Activated T-cell treated with anti-CD3 and anti-CD28 coated beads, Interleukin-2, amount 50 U/mL, for 72 hours (primary cell): ENCODE measurements at regions not wholly inside any gene's neighbourhood (a gene's known extent, or its start where the extent isn't known, plus 50 kb on each side); places are given as distances from the start of the nearest gene placed in this dataset.

Source experiments
- ATAC-seq, 2 donors: fragments of 150-1000 bp; cut with Tn5 transposase; replicated peaks in 1 of 2; 2 replicates each; pipeline ENCODE4 v1.10.0; 2021; ENCODE audit warnings: moderate library complexity in 2 of 2, mild to moderate bottlenecking in 1 of 2
- DNase-seq, 2 donors: peaks; one replicate each; pipeline ENCODE4 v3.0.0; 2021 to 2022; ENCODE audit warnings: mixed read lengths in 1 of 2
- H3K27ac Mint-ChIP-seq: one replicate; pipeline ENCODE4 v1.8.0; 2022; ENCODE audit warnings: mild to moderate bottlenecking, moderate library complexity, mixed read lengths
- H3K27me3 Mint-ChIP-seq: one replicate; pipeline ENCODE4 v1.8.0; 2022; ENCODE audit warnings: low read depth, mixed read lengths
- H3K36me3 Mint-ChIP-seq, 2 donors: one replicate each; pipeline ENCODE4 v1.8.0; 2022; ENCODE audit warnings: mixed read lengths in 2 of 2, mild to moderate bottlenecking in 1 of 2; ENCODE audit not compliant: insufficient read depth in 2 of 2
- H3K4me1 Mint-ChIP-seq: one replicate; pipeline ENCODE4 v1.8.0; 2022; ENCODE audit warnings: low read depth, mixed read lengths
- H3K4me3 Mint-ChIP-seq, 2 donors: one replicate each; pipeline ENCODE4 v1.8.0; 2022; ENCODE audit warnings: mild to moderate bottlenecking in 2 of 2, mixed read lengths in 2 of 2, moderate library complexity in 2 of 2
- H3K9me3 Mint-ChIP-seq, 2 donors: one replicate each; pipeline ENCODE4 v1.8.0; 2022; ENCODE audit warnings: mixed read lengths in 2 of 2

GRCh38 chr1:47631411-47631995 is 193.7 kb downstream of the FOXD2 start:
- no peaks in the 10 kb centered on the region for H3K4me1 Mint-ChIP-seq
- H3K27me3 Mint-ChIP-seq = peaks cover 16% of the 10 kb centered on the region
- no peak overlapping the region for H3K4me3 Mint-ChIP-seq
- ATAC-seq (no peak), DNase-seq (no peak)
- H3K27ac Mint-ChIP-seq = no peak overlapping the region
- H3K9me3 Mint-ChIP-seq = no peaks in the 10 kb centered on the region
- no peaks in the 10 kb centered on the region for H3K36me3 Mint-ChIP-seq

- ATAC-seq = no peak
- Mint-ChIP-seq H3K27ac (no peak overlapping the region), H3K4me3 (no peak overlapping the region), H3K9me3 (no peaks in the 10 kb centered on the region), H3K36me3 (no peaks in the 10 kb centered on the region), H3K27me3 (peaks cover 36% of the 10 kb centered on the region), H3K4me1 (no peaks in the 10 kb centered on the region)
- no peak for DNase-seq
These were observed 197.3 kb downstream of the FOXD2 start for GRCh38 chr1:47635111-47635510.

- Mint-ChIP-seq H3K9me3 (no peaks in the 10 kb centered on the region), H3K4me1 (no peaks in the 10 kb centered on the region), H3K27ac (no peak overlapping the region), H3K36me3 (no peaks in the 10 kb centered on the region), H3K4me3 (no peak overlapping the region), H3K27me3 (peaks cover 36% of the 10 kb centered on the region)
- no peak for ATAC-seq
- DNase-seq = no peak
These were observed 197.8 kb downstream of the FOXD2 start for GRCh38 chr1:47635597-47635996.

- H3K27me3 Mint-ChIP-seq = peaks cover 38% of the 10 kb centered on the region
- no peaks in the 10 kb centered on the region for H3K36me3 Mint-ChIP-seq
- H3K4me3 Mint-ChIP-seq = no peak overlapping the region
- H3K27ac Mint-ChIP-seq = no peak overlapping the region
- DNase-seq = no peak
- H3K4me1 Mint-ChIP-seq = no peaks in the 10 kb centered on the region
- no peaks in the 10 kb centered on the region for H3K9me3 Mint-ChIP-seq
- ATAC-seq = no peak
These were observed 199.4 kb downstream of the FOXD2 start for GRCh38 chr1:47637111-47637685.

GRCh38 chr1:47638240-47638639 is 200.4 kb downstream of the FOXD2 start:
- Mint-ChIP-seq H3K4me3 (no peak overlapping the region), H3K9me3 (no peaks in the 10 kb centered on the region), H3K27me3 (peaks cover 45% of the 10 kb centered on the region), H3K27ac (no peak overlapping the region), H3K4me1 (no peaks in the 10 kb centered on the region), H3K36me3 (no peaks in the 10 kb centered on the region)
- ATAC-seq (no peak), DNase-seq (no peak)

GRCh38 chr1:47638713-47639112 is 200.9 kb downstream of the FOXD2 start:
- Mint-ChIP-seq H3K27ac (no peak overlapping the region), H3K4me1 (no peaks in the 10 kb centered on the region)
- no peak for ATAC-seq

GRCh38 chr1:47643306-47644211 is 205.7 kb downstream of the FOXD2 start:
- no peak for DNase-seq
- Mint-ChIP-seq H3K27me3 (peaks cover 39% of the 10 kb centered on the region), H3K9me3 (no peaks in the 10 kb centered on the region), H3K27ac (no peak overlapping the region), H3K4me3 (no peak overlapping the region), H3K36me3 (no peaks in the 10 kb centered on the region), H3K4me1 (no peaks in the 10 kb centered on the region)
- ATAC-seq = no peak

More at GRCh38 chr1:47638713-47639112, 200.9 kb downstream of the FOXD2 start:
- DNase-seq = no peak
- H3K27me3 Mint-ChIP-seq = peaks cover 42% of the 10 kb centered on the region
- no peaks in the 10 kb centered on the region for H3K9me3 Mint-ChIP-seq
- no peak overlapping the region for H3K4me3 Mint-ChIP-seq
- no peaks in the 10 kb centered on the region for H3K36me3 Mint-ChIP-seq

- H3K27ac Mint-ChIP-seq = no peak overlapping the region
- H3K4me1 Mint-ChIP-seq = no peaks in the 10 kb centered on the region
- no peak for ATAC-seq
- no peaks in the 10 kb centered on the region for H3K36me3 Mint-ChIP-seq
- no peaks in the 10 kb centered on the region for H3K9me3 Mint-ChIP-seq
- H3K27me3 Mint-ChIP-seq = peaks cover 36% of the 10 kb centered on the region
- no peak overlapping the region for H3K4me3 Mint-ChIP-seq
- no peak for DNase-seq
These were observed 206.3 kb downstream of the FOXD2 start for GRCh38 chr1:47644212-47644573.

GRCh38 chr1:47645151-47645550 is 207.3 kb downstream of the FOXD2 start:
- Mint-ChIP-seq H3K27ac (no peak overlapping the region), H3K4me3 (no peak overlapping the region), H3K9me3 (no peaks in the 10 kb centered on the region), H3K36me3 (no peaks in the 10 kb centered on the region), H3K27me3 (peaks cover 26% of the 10 kb centered on the region), H3K4me1 (no peaks in the 10 kb centered on the region)
- DNase-seq = no peak
- no peak for ATAC-seq

- no peak overlapping the region for H3K4me3 Mint-ChIP-seq
- H3K4me1 Mint-ChIP-seq = no peaks in the 10 kb centered on the region
- H3K27ac Mint-ChIP-seq = no peak overlapping the region
- peaks cover 32% of the 10 kb centered on the region for H3K27me3 Mint-ChIP-seq
- H3K36me3 Mint-ChIP-seq = no peaks in the 10 kb centered on the region
- no peak for DNase-seq
- ATAC-seq = no peak
- H3K9me3 Mint-ChIP-seq = no peaks in the 10 kb centered on the region
These were observed 208.8 kb downstream of the FOXD2 start for GRCh38 chr1:47646676-47647075.

- H3K27ac Mint-ChIP-seq = no peak overlapping the region
- no peaks in the 10 kb centered on the region for H3K9me3 Mint-ChIP-seq
- no peak for ATAC-seq
These were observed 209.5 kb downstream of the FOXD2 start for GRCh38 chr1:47647327-47647845.

GRCh38 chr1:47650205-47650604 is 212.4 kb downstream of the FOXD2 start:
- H3K4me1 Mint-ChIP-seq = no peaks in the 10 kb centered on the region
- peaks cover 22% of the 10 kb centered on the region for H3K27me3 Mint-ChIP-seq
- DNase-seq (no peak), ATAC-seq (no peak)
- no peak overlapping the region for H3K27ac Mint-ChIP-seq
- no peak overlapping the region for H3K4me3 Mint-ChIP-seq
- H3K9me3 Mint-ChIP-seq = no peaks in the 10 kb centered on the region
- H3K36me3 Mint-ChIP-seq = no peaks in the 10 kb centered on the region

More at GRCh38 chr1:47647327-47647845, 209.5 kb downstream of the FOXD2 start:
- H3K27me3 Mint-ChIP-seq = peaks cover 28% of the 10 kb centered on the region
- H3K4me3 Mint-ChIP-seq = no peak overlapping the region
- no peaks in the 10 kb centered on the region for H3K4me1 Mint-ChIP-seq
- H3K36me3 Mint-ChIP-seq = no peaks in the 10 kb centered on the region
- no peak for DNase-seq

GRCh38 chr1:47650611-47651010 is 212.8 kb downstream of the FOXD2 start:
- Mint-ChIP-seq H3K4me1 (no peaks in the 10 kb centered on the region), H3K27ac (no peak overlapping the region), H3K36me3 (no peaks in the 10 kb centered on the region), H3K9me3 (no peaks in the 10 kb centered on the region), H3K27me3 (peaks cover 22% of the 10 kb centered on the region), H3K4me3 (no peak overlapping the region)
- DNase-seq = no peak
- ATAC-seq = no peak
